ENCODE measurements at regions not wholly inside any gene's neighbourhood (a gene's known extent, or its start where the extent isn't known, plus 50 kb on each side); places are given as distances from the start of the nearest gene placed in this dataset.
A peak's percentile ranks its signal among the peaks of the same experiment; 100 is the strongest.

DNA sequence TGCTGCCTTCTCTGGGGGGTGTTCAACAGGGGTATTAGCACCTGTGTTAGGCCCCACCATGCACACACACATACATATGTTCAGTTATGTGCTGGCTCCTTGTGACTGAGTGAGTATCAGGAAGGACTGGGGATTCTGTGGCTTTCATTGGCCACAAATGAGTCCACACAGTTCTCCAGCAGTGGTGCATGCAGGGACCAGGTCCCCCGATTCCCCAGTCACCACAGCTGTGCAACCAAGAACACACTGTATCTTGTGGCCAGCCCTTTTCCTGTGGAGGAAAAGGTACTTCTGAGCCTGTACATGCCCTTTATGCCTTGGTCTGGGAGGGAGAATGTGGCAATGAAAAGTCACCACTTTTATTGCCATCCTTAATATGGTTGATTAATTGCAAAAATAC lies 74.9 kb upstream of the KLF7 start:
- TF ChIP-seq CTCF (IDR thresholded peaks at IDR 0.05; ENCODE audit: unreplicated experiment) = no peak

DNA sequence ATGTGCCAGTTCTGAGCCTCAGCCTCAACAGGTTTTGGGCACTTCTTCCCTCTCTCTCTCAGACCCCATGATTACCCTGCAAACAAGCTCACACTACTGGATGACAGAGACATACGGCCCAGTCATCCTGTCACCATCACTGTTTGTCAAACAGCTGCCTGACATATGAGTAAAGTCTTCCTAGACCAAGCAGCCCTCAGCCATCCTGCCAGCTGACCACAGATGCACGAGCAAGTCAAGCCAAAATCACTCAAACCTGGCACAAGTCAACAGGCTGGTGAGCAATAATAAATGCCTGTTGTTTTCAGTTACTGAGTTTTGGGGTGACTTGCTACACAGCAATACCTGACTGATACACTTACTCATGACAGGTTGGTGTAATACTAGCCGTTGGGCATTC lies 75.5 kb upstream of the KLF7 start:
- Mint-ChIP-seq H3K4me1 (ENCODE audit: unreplicated experiment) (peaks cover 21% of the 10 kb centered on the region), H3K4me3 (ENCODE audit: unreplicated experiment) (no peak overlapping the region), H3K36me3 (ENCODE audit: low read depth, unreplicated experiment) (no peaks in the 10 kb centered on the region), H3K27me3 (ENCODE audit: unreplicated experiment) (peaks cover 5% of the 10 kb centered on the region), H3K9me3 (ENCODE audit: unreplicated experiment) (no peaks in the 10 kb centered on the region), H3K27ac (ENCODE audit: unreplicated experiment) (no peak overlapping the region)
- no peak for DNase-seq (ENCODE audit: low spot score)
- TF ChIP-seq CTCF (IDR thresholded peaks at IDR 0.05; ENCODE audit: unreplicated experiment) = no peak

More for the DNA sequence above, 74.9 kb upstream of the KLF7 start:
- Mint-ChIP-seq H3K27me3 (ENCODE audit: unreplicated experiment) (peaks cover 4% of the 10 kb centered on the region), H3K36me3 (ENCODE audit: low read depth, unreplicated experiment) (no peaks in the 10 kb centered on the region), H3K9me3 (ENCODE audit: unreplicated experiment) (no peaks in the 10 kb centered on the region), H3K4me1 (ENCODE audit: unreplicated experiment) (peaks cover 15% of the 10 kb centered on the region), H3K27ac (ENCODE audit: unreplicated experiment) (no peak overlapping the region), H3K4me3 (ENCODE audit: unreplicated experiment) (no peak overlapping the region)
- DNase-seq (ENCODE audit: low spot score) = no peak

GRCh38 chr2:207243601-207244000 lies 77.9 kb upstream of the KLF7 start:
- Mint-ChIP-seq H3K27ac (ENCODE audit: unreplicated experiment) (no peak overlapping the region), H3K36me3 (ENCODE audit: low read depth, unreplicated experiment) (no peaks in the 10 kb centered on the region), H3K9me3 (ENCODE audit: unreplicated experiment) (no peaks in the 10 kb centered on the region), H3K4me1 (ENCODE audit: unreplicated experiment) (peaks cover 21% of the 10 kb centered on the region), H3K27me3 (ENCODE audit: unreplicated experiment) (peaks cover 3% of the 10 kb centered on the region), H3K4me3 (ENCODE audit: unreplicated experiment) (no peak overlapping the region)
- TF ChIP-seq CTCF (IDR thresholded peaks at IDR 0.05; ENCODE audit: unreplicated experiment) = no peak
- no peak for DNase-seq (ENCODE audit: low spot score)

DNA sequence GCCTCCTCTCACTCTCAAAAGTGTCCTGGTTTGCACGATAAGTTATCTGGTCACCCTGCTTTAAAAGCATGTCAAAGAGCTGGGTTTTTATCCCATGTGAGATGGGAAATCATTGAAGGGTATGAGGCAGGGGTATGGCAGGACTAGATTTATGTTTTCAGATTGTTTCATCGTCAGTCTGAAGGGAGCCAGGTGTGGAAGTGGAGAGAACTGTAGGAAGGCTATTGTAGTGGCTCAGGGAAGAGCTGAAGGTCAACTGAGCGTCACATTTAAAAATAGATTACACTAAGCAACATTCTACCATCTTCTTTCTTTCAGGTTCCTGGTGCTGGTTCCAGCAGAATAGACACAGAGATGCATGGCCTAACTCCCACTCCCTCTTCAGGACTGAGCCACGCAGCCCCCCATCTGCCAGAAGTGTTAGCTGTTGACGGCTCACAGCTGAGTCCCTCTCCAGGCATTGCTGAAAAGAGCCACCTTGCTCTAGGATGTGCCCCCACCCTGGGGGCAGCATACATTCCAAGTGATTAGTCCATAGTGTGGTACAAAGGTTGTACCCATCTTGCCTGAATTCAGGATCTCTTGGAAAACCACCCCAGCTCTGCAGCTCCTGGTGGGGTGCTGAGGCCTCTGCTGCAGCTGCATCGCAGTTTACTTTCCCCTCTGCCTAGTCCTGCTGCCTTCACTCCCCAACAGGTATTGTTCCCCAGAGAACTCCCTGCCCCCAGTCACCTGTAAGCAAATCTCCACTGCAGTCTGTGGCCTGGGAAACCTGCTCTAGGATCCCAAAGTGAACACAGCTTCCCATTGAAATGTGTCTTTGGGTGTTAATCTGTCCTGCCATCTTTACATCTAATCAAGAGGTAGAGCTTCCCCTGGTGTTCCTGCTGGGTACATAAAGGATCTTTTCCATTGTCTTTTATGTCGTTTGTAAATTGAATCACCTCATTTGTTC lies 79.5 kb upstream of the KLF7 start:
- H3K4me3 Mint-ChIP-seq (ENCODE audit: unreplicated experiment) = no peak overlapping the region
- no peak for TF ChIP-seq CTCF (IDR thresholded peaks at IDR 0.05; ENCODE audit: unreplicated experiment)
- H3K9me3 Mint-ChIP-seq (ENCODE audit: unreplicated experiment) = no peaks in the 10 kb centered on the region
- no peak for DNase-seq (ENCODE audit: low spot score)
- peak overlapping the region; percentile 43 for H3K27ac Mint-ChIP-seq (ENCODE audit: unreplicated experiment)
- H3K4me1 Mint-ChIP-seq (ENCODE audit: unreplicated experiment) = peaks cover 19% of the 10 kb centered on the region
- peaks cover 5% of the 10 kb centered on the region for H3K27me3 Mint-ChIP-seq (ENCODE audit: unreplicated experiment)
- no peaks in the 10 kb centered on the region for H3K36me3 Mint-ChIP-seq (ENCODE audit: low read depth, unreplicated experiment)

DNA sequence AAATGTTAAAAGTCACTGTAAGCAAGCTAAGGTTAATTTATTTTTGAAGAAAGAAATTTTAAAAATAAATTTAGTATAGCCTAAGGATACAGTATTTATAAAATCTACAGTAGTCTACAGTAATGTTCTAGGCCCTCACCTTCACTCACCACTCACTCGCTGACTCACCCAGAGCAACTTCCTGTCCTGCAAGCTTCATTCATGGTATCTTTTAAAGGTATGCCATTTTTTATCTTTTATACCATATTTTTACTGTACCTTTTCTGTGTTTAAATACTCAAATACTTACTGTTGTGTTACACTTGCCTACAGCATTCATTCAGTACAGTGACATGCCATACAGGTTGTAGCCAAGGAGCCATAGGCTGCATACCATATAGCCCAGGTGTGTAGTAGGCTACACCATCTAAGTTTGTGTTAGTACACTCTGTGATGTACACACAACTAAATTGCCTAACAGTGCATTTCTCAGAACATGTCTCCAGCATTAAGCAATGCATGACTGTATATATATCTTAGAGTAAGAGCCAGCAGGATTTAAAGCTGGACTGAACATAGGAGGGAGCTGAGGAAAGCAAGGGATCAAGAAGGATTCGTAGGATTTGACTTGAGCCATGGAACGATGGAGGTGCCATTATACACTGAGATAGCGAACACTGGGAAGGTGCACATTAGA lies 83.1 kb upstream of the KLF7 start:
- Mint-ChIP-seq H3K36me3 (ENCODE audit: low read depth, unreplicated experiment) (no peaks in the 10 kb centered on the region), H3K9me3 (ENCODE audit: unreplicated experiment) (no peaks in the 10 kb centered on the region), H3K27ac (ENCODE audit: unreplicated experiment) (no peak overlapping the region), H3K4me3 (ENCODE audit: unreplicated experiment) (no peak overlapping the region), H3K27me3 (ENCODE audit: unreplicated experiment) (peaks cover 7% of the 10 kb centered on the region), H3K4me1 (ENCODE audit: unreplicated experiment) (peaks cover 28% of the 10 kb centered on the region)
- DNase-seq (ENCODE audit: low spot score) = no peak
- TF ChIP-seq CTCF (IDR thresholded peaks at IDR 0.05; ENCODE audit: unreplicated experiment) = no peak
